ENCODE measurements at regions not wholly inside any gene's neighbourhood (a gene's known extent, or its start where the extent isn't known, plus 50 kb on each side); places are given as distances from the start of the nearest gene placed in this dataset.

DNA sequence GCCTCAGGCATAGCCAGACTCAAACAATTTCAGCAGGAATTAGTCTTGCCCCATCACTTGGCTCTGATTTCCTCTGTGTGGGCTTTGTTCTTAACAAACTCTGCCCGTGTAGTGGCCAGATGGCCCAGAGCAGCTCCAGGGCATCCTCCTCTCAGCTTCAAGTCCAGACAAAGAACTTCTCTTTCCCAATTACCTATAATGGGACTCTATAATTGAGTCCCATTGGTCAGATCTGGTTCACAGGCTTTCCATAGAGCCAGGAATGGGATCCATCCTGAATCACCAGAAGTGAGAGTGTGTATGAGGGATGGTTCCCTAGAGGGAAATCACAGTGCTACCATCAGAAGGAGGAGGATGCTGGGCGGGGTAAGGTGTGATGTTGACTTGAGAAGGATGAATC lies 515.8 kb downstream of the KIF4B start:
- H3K27me3 ChIP-seq (replicated peaks in 1 of 7), result no peaks in the 10 kb centered on the region
- TF ChIP-seq CTCF (IDR thresholded peaks at IDR 0.05 in 8 of 11, conservative IDR thresholded peaks at IDR 0.05 in 3 of 11), result no peak
- intact Hi-C loops (cut with DNase I; ENCODE audit: low total_unique reads), result no loop called here
- H3K4me3 ChIP-seq, result no peak overlapping the region
- WGBS, 5 donors, result 59 to 73% (median 70%) methylated on average over 2 of the region's 2 CpGs
- H3K4me1 ChIP-seq, result no peaks in the 10 kb centered on the region
- H3K27ac ChIP-seq, result no peak overlapping the region
- no peaks in the 10 kb centered on the region for H3K36me3 ChIP-seq
- H3K9me3 ChIP-seq, result no peaks in the 10 kb centered on the region
- no peak for DNase-seq

- DNase-seq, result no peak
- intact Hi-C loops (cut with DNase I; ENCODE audit: low total_unique reads), result no loop called here
Measured at GRCh38 chr5:155530046-155530445, 516.5 kb downstream of the KIF4B start.

GRCh38 chr5:155532621-155533311 lies 519.2 kb downstream of the KIF4B start:
- no peak for DNase-seq
- TF ChIP-seq POLR2A (IDR thresholded peaks at IDR 0.05) (no peak), CTCF (IDR thresholded peaks at IDR 0.05 in 8 of 11, conservative IDR thresholded peaks at IDR 0.05 in 3 of 11) (no peak), POLR2AphosphoS5 (IDR thresholded peaks at IDR 0.05) (no peak)
- H3K36me3 ChIP-seq, result no peaks in the 10 kb centered on the region
- WGBS, 5 donors, result 62 to 78% (median 67%) methylated on average over 4 of the region's 4 CpGs
- H3K9me3 ChIP-seq, result no peaks in the 10 kb centered on the region
- H3K27ac ChIP-seq, result no peak overlapping the region
- H3K4me3 ChIP-seq, result no peak overlapping the region
- peaks cover 0 to 3% (median 0%) of the 10 kb centered on the region in 7 donors for H3K27me3 ChIP-seq (replicated peaks in 1 of 7)
- no peaks in the 10 kb centered on the region for H3K4me1 ChIP-seq
- intact Hi-C loops (cut with DNase I; ENCODE audit: low total_unique reads), result no loop called here

More at GRCh38 chr5:155530046-155530445, 516.5 kb downstream of the KIF4B start:
- Histone ChIP-seq H3K27me3 (replicated peaks in 1 of 7) (no peaks in the 10 kb centered on the region), H3K9me3 (no peaks in the 10 kb centered on the region), H3K4me3 (no peak overlapping the region), H3K4me1 (no peaks in the 10 kb centered on the region), H3K27ac (no peak overlapping the region), H3K36me3 (no peaks in the 10 kb centered on the region)
- no peak for TF ChIP-seq POLR2A (IDR thresholded peaks at IDR 0.05)
- no peak for TF ChIP-seq CTCF (IDR thresholded peaks at IDR 0.05 in 8 of 11, conservative IDR thresholded peaks at IDR 0.05 in 3 of 11)
- no peak for TF ChIP-seq POLR2AphosphoS5 (IDR thresholded peaks at IDR 0.05)

GRCh38 chr5:155540000-155540595 lies 526.5 kb downstream of the KIF4B start:
- H3K4me3 ChIP-seq, result no peak overlapping the region
- no peaks in the 10 kb centered on the region for H3K4me1 ChIP-seq
- WGBS, 5 donors, result 11 to 25% (median 20%) methylated on average over 2 of the region's 2 CpGs
- TF ChIP-seq POLR2AphosphoS5 (IDR thresholded peaks at IDR 0.05) (no peak), CTCF (IDR thresholded peaks at IDR 0.05 in 8 of 11, conservative IDR thresholded peaks at IDR 0.05 in 3 of 11) (no peak)
- DNase-seq, result no peak
- no peak overlapping the region for H3K27ac ChIP-seq
- peaks cover 0 to 9% (median 0%) of the 10 kb centered on the region in 8 donors for H3K9me3 ChIP-seq
- peaks cover 0 to 3% (median 0%) of the 10 kb centered on the region in 7 donors for H3K27me3 ChIP-seq (replicated peaks in 1 of 7)
- intact Hi-C loops (cut with DNase I; ENCODE audit: low total_unique reads), result no loop called here
- no peaks in the 10 kb centered on the region for H3K36me3 ChIP-seq

Data from spleen (tissue), 11 donors.